Glomerular visceral epithelial cell (primary cell): ENCODE measurements at regions not wholly inside any gene's neighbourhood (a gene's known extent, or its start where the extent isn't known, plus 50 kb on each side); places are given as distances from the start of the nearest gene placed in this dataset.
"Not testable (repeated sequence)": the region's sequence is repeated elsewhere in the genome, so short reads cannot be mapped to it uniquely, and the experiment has no call there.

Experiments used
- DNase-seq: peaks from one replicate; pipeline ENCODE4 v3.0.0-alpha.2; 2016; ENCODE audit errors: extremely low spot score

DNA sequence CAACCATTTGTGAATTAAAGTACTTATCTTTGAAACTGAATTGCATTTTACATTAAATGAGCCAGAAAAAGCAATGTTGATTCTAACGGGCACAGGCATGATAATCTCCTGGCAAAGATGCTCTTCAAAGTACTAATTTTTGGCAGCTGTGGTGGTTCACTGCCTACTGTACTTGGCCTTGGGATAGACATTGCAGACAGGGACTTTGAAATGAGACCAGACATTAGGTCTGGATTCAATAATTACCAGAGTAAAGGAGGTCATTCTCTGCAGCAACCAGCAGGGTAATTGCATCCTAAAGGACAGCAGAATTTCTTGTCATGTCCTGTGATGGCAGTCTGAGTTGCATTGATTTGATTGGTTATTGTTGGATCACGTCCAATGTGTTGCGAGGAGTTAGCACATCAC lies 986.5 kb downstream of the TDRD15 start:
- DNase-seq: no peak

DNA sequence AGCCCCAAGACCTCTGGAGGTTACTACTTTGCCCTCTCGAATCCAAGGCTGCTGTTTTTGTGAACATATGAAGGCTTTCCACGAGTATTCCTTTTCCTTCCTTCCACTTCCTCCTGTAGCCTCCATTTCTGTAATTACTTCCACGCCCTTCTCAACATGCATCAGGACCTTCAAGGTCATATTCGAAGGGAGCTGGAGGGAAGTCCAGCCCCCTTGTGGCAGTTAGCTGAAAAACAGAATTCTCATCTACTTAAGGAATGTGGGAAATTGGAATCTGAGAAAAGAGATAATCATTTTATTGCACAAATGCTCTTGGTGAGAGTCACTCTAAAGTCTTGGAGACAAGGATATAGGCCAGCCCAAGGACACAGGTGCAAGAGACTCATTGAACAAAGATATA lies 1000.2 kb downstream of the TDRD15 start:
- DNase-seq: no peak

DNA sequence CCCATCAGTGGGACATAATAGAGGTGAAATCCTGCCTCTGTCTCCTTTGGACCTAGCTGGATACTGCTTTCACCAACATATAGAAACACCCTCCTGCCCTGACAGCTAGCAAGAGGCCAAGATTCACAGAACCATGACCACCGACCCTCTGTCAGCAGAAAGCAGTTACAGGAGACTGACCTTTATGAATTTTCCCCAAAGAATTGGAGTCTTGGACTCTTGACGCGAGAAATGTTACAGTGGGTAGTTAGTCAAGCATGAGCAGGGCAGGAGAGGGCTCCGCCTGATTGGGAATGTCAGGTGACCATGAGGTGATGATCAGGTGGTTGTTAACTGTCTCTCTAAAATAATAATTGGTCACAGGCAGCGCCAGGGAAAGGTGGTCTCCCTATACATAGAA lies 1002.3 kb downstream of the TDRD15 start:
- DNase-seq: no peak

DNA sequence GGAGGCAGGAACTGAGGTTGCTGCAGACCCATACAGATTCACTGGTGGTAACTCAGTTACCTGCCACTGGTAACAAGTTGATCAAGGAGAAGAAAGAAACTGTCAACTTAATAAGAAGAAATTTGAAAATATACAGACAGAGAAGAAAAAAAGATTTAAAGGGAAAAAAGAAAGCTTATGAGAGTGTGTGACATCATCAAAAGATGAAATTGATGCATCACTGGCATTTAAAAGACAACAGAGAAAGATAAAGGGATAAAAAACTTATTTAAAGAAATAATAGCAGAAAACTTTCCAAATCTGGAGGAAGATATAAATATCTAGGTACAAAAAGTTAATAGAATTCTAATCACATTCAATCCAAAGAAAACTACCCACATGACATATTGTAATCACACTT lies 1003.2 kb downstream of the TDRD15 start:
- no peak for DNase-seq

DNA sequence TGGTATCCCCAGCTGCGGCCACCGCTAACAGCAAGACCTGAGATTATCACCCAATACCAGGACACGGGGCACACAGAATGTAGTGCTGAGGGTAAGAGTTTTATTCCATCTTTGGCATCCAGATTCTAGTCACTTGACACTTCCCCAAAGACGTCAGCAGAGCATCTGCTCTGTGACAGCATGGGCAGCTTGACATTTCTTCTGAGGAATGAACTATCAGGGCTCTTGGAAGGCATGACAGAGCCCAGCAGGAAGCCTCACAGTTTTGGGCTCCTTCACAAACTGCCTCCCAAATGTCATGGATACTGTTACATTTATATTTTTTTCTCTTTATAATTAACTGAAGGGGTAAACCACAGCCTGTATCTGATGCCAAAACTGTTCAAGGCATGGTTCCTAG lies 1010.7 kb downstream of the TDRD15 start:
- DNase-seq: no peak

DNA sequence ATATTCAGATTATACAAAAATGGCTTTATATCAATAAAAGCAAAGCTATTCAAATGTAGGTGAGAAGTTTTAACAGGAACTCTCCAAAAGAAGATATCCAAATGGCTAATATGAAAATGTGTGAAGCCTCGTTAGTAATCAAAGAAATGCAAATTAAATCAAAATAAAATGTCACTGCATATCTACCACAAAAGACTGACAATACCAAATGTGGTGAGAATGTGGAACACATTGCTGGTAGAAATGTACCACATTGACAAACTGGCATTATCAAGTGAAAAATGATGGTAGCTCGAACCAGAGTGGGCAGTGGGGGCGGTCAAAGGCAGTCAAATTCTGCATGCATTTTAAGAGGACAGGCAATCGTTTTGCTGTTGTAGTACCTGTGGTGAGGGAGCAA lies 1012.7 kb downstream of the TDRD15 start:
- no peak for DNase-seq

DNA sequence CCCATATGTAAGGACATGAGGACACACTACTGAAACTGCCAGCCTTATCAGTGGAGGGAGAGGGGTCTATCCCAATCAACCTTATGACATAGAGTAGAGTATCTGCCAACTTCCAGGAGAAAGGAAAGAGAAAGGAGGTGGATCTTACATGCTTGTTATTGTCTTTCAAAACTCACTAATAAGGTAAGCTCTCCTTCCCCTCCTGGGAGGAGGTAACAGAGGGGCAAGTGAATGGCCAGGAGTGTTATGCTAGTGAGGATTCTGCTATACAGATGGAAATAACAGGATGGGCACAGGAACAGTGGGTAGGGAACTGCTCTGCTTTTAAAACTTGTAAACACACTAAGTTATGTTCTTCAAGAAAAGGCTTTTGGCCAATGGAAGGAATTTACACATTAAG lies 1020.1 kb downstream of the TDRD15 start:
- no peak for DNase-seq

DNA sequence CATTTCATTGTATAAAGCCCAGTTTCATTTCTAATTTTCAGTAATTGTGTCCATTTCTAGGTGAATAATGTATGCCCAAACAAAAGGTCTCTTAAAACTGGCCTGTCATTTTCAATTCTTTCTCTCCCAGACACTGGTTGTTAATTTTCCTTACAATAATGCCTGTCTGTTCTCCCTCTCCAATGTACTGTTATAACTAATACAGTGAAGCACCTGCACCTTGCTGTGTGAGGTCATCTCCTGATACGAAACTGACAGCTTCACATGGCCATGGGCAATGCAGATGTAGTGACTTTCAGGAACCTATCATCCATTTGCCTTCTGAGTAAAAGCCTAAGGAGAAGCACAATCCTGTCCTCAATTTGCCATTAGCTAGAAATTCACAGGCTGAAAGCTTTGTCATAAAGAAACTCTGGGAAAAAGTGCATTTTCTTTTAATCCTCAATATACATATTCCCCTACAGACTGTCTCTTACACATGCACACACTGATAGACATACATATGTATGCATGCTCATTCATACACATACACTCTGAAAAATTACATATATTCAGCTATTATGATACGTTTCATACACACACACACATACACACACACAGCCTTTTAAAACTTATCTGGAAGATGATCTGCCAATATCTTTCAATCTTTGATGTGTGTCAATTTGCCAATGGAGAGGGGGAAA lies 1030.3 kb downstream of the TDRD15 start:
- no peak for DNase-seq

DNA sequence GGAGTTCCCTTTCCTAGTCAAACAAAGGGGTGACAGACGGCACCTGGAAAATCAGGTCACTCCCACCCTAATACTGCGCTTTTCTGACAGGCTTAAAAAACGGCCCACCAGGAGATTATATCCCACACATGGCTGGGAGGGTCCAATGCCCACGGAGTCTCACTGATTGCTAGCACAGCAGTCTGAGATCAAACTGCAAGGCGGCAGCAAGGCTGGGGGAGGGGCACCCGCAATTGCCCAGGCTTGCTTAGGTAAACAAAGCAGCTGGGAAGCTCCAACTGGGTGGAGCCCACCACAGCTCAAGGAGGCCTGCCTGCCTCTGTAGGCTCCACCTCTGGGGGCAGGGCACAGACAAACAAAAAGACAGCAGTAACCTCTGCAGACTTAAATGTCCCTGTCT lies 1032.9 kb downstream of the TDRD15 start:
- not testable (repeated sequence) for DNase-seq

DNA sequence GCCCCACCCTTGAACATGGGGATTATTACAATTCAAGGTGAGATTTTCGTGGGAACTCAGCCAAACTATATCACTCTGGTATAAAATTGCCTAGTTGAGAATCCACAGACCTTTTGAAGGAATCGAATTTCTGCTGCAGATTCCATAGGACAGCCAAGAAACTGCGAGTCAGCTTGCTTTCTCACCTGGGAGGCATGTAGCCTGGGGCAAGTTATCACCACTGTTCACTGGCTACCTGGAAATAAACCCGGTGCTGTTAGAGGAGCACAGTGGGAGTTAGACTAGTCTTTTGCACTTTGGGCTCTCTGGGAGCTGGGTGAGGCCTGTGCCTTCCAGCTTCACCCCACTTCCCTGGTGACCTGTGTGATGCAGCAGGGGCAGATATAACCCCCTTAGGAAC lies 1043.5 kb downstream of the TDRD15 start:
- DNase-seq: no peak

DNA sequence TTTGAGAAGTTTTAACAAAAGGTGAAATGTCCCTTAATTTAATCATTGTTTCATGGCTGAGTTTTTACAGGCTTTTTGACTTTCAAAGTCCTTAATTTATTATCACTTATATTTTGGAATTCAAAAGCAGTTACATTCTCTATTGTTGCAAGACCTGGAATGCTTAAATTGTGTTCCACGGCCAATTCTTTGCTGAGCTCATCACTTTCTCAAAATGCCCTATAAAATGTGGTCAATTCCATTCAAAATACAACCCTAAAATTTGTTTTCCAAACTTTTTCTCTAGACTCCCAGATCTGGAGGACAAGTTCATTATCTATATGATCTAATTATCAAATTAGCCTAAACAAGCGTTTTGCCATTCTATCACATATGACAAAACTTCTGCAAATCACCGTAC lies 1051.2 kb downstream of the TDRD15 start:
- DNase-seq: no peak

DNA sequence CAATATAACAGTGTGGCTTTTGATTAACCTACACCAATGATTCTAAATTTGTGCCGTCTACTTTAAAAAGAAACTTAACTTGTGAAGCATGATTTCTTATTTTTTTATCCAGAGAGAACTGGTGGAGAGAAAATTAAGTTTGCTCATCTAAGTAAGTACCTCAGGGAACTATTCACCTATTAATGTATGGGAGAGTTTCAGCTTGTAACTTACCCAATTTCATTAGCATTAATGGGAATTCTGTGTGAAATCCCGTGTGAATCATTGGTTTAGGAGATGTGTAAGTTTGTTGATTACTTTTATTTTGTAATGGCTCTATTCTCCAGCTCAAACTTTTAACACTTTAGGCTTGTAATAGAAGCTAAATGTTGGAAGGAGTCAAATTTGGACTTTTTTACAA lies 1061.5 kb downstream of the TDRD15 start:
- no peak for DNase-seq

DNA sequence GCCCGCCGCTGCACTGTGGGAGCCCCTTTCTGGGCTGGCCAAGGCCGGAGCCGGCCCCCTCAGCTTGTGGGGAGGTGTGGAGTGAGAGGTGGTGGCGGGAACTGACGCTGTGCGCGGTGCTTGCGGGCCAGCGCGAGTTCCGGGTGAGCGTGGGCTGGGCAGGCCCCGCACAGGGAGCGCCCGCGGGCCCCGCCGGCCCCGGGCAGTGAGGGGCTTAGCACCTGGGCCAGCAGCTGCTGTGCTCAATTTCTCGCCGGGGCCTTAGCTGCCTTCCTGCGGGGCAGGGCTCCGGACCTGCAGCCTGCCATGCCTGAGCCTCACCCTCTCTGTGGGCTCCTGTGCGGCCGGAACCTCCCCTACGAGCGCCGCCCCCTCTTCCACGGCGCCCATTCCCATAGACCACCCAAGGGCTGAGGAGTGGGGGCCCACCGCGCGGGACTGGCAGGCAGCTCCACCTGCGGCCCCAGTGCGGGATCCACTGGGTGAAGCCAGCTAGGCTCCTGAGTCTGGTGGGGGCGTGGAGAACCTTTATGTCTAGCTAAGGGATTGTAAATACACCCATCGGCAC lies 1062.6 kb downstream of the TDRD15 start:
- DNase-seq: not testable (repeated sequence)

DNA sequence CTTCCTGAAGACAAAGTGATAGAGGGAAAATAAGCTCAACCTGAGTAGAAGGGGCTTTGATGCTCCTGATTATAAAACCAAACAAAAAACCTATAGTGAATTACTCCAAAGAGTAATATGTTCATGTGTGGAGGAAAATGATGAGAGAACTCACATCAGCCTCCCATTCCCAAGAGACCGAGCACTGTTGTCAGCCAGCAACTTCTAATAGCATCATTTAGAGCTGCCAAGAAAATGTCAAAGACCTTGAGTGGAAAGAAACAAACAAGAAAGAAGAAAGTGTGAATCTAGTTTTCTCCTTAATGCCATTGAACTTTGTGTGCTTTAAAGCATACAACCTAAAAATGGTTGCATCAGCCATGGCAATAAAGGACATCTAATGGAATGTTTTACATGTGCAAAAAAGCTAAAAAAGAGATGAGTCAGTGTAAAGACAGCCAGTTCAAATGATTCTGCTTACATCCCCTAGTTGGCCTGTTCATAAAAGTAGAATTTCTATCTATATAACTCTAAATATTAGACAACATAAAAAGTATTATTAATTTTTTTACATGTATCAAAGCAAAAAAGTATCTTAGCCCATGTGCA lies 1066.2 kb downstream of the TDRD15 start:
- DNase-seq: no peak

DNA sequence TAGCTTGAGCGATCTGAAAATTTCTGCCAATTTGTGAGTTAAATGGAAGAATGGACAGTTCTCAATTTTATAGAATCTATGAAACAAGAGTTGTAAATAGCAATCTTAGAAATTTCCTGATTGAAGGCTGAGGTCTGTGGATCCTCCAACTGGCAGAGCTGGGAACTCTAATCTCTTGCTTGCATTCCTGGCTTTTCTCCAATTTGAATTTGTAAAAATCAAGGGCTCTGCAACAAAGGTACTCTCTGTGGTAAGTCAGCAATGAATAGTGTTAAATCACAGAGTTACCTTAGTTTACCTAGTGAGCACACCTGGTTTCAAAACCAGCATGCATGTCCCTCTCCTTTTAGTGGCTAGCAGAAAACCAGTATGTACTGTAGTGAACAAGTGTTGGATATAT lies 1070.5 kb downstream of the TDRD15 start:
- DNase-seq: no peak

DNA sequence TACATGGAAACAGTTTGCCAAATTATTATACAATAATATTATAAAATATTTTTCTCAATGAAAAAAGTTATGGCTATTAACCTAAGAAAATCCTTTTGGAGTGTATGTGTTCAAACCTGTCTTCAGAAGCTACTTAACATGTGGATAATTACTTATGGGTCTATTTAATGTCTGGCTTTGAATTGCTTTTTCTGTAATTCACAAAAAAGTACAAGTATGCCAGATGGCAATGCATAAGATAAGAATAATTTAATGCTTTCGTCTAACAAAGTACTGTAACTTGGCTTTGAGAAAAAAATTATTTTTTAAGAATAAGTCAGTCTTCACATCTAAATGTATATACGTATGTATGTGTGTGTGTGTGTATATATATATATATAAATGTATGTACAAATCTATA lies 1073.0 kb downstream of the TDRD15 start:
- DNase-seq: no peak

DNA sequence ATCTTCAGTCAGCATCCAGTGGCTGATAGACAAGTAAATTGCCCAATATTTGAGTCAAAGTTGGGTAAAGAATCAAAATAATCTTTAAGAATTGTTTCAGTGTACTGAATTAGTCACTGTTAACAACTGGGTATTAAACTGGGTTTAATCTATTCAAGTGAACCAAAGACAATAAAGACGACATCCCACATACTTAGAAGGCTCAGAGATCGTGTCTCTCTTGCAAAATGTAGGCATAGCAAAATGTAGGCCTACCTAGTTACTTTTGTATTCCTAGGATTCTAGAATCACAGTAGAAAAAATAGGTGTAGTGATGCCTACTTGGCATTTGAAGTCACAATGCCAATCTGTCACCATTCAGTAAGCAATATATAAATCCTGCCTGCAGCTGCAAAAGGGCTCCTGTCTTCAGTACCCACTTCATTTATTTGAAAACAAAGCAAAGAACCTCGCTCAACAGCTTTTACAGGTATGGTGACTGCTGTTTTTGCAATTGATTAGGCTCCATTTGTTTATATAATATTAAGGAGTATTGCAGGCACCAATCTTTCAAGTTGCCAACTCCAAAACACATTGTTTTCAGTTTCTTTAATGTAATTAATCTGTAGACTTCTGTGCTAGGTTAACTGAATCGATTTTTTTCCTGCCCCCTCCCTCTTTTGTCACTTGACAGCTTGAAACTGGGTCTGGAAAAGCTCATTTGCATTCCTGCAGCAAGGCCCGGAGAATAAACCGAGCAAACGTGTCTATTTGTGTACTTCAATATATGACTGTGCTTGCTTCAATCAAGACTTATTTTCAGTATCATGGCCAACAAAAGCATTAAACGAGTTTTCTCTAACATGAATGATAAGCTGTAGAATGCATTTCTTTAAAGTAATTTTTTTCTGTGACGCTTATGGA lies 1074.9 kb downstream of the TDRD15 start:
- no peak for DNase-seq

DNA sequence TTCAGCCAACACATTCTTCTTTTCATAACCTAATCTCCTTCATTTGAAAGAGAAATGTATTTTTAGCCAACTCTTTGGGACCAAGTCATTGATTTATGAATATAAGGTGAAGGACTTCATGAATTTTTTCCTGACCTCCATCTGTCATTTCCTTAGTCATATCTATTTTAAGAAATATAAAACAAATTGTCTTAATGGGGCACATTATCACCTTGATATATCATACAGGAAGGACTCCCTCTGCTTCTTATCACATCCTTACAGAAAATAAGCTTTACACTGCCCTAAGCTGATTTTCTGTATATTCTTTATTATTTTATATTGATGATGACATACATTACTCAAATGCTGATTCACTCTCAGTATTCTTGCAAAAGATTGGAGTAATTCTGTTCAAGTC lies 1076.2 kb downstream of the TDRD15 start:
- no peak for DNase-seq

DNA sequence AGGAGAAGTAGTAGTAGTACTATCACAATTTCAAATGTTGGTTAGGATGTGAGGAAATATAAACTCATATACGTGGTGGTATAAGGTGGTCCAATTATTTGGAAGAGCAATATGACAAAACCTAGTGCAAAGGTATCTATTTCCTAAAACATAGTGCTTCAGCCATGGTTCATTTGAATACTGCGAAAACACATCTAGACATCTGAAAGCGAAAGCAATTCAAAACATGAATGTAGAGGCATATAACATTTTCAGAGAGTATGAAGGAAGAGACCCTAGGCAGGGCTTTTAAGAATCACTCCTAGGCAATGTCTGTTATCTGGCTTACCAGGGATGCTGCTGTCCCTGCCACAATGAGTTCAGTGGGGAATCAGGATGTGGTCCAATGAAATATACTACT lies 1085.8 kb downstream of the TDRD15 start:
- no peak for DNase-seq

DNA sequence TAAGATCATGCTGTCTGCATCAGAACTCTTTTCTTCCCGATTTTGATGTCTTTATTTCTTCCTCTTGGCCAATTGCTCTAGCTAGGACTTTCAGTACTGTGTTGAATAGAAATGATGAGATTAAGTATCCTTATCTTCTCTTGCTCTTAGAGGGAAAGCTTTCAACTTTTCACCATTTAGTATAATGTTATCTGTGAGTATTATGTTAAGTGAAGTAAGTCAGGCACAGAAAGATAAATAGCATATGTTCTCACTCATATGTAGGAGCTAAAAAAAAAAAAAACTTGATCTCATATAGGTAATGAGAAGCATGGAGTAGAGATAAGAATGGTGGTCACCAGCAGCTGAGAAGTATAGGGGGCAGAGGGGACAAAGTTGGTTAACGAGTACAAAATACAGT lies 1089.5 kb downstream of the TDRD15 start:
- DNase-seq: no peak

DNA sequence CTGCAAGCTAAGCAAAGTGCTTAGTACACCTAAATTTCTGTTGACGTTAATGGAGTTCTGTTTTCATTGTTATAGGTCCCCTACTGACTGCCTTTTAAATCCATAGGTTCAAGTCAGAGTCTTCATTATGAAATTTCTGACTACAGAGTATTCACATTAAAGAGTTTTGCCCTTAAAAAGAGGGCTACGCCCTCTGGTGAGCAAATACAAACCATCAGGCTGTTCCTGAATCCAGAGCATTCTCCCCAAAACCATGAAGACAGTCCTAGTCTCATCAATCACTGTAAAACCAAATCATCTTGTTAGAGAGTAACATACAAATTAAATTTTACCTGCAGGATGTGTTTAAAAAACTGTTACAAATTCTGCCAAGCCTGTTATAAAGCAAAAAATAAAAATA lies 1091.7 kb downstream of the TDRD15 start:
- DNase-seq: no peak

DNA sequence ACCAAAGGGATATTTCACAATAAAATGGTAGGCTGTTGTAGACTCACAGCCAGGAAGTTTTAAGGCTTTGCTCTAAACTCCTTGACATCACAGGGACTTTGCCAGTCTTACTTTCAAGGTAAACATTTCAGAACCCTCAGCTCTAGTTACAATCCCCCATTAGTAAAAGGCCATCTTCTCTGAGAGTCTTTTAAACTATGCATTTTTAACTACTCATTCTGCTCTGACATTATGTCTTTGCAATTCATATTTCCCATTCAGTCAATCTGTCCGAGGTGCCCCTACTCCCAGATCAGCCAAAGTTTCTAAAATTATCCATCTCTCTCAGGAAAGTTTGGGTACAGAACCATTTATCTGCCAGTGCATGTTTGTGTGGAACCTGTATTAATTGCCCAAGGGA lies 1094.1 kb downstream of the TDRD15 start:
- DNase-seq: no peak

DNA sequence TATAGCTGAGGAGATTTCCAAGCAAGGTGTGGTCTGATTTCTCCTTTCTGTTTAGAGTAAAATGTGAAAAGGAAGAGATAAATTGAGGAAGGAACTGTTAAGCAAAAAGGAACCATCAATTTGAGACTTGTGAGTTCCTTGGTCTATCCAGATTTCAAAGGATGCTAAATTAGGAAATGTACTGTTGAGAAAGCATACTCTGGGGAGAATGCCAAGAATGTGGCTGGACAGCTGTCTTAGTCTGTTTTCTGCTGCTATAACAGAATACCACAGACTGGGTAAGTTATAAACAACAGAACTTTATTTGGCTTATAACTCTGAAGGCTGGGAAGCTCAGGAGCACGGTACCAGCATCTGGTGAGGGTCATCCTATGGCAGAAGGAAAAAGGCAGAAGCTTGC lies 1097.2 kb downstream of the TDRD15 start:
- DNase-seq: no peak
